ENCODE measurements at regions not wholly inside any gene's neighbourhood (a gene's known extent, or its start where the extent isn't known, plus 50 kb on each side); places are given as distances from the start of the nearest gene placed in this dataset.

- Histone ChIP-seq H3K4me3 (no peak overlapping the region), H3K27ac (no peak overlapping the region), H3K4me1 (no peaks in the 10 kb centered on the region), H3K27me3 (no peaks in the 10 kb centered on the region), H3K36me3 (replicated peaks in 1 of 2; ENCODE audit: insufficient read depth in 1 of 2, low read depth in 2 of 2) (no peaks in the 10 kb centered on the region), H3K9me3 (no peaks in the 10 kb centered on the region)
- intact Hi-C loops (cut with DNase I), result no loop called here
- TF ChIP-seq CTCF (IDR thresholded peaks at IDR 0.05) (no peak), POLR2A (IDR thresholded peaks at IDR 0.05) (no peak)
- no peak for ATAC-seq
- WGBS, 2 donors, result 41 to 68% methylated on average over 7 of the region's 7 CpGs
- no peak for DNase-seq
These were observed 299.3 kb upstream of the SALL1 start for GRCh38 chr16:51450376-51450775.

GRCh38 chr16:51449441-51449840 lies 298.4 kb upstream of the SALL1 start:
- 39 to 55% methylated on average over 8 of the region's 8 CpGs for WGBS, 2 donors
- no peak overlapping the region for H3K27ac ChIP-seq
- H3K4me3 ChIP-seq, result no peak overlapping the region
- DNase-seq, result no peak
- TF ChIP-seq POLR2A (IDR thresholded peaks at IDR 0.05) (no peak), CTCF (IDR thresholded peaks at IDR 0.05) (no peak)
- no peaks in the 10 kb centered on the region for H3K9me3 ChIP-seq
- no peaks in the 10 kb centered on the region for H3K4me1 ChIP-seq
- ATAC-seq, result no peak
- H3K27me3 ChIP-seq, result no peaks in the 10 kb centered on the region
- H3K36me3 ChIP-seq (replicated peaks in 1 of 2; ENCODE audit: insufficient read depth in 1 of 2, low read depth in 2 of 2), result no peaks in the 10 kb centered on the region
- intact Hi-C loops (cut with DNase I), result no loop called here

GRCh38 chr16:51445250-51445649 lies 294.2 kb upstream of the SALL1 start:
- no peaks in the 10 kb centered on the region for H3K4me1 ChIP-seq
- intact Hi-C loops (cut with DNase I), result no loop called here
- TF ChIP-seq POLR2A (IDR thresholded peaks at IDR 0.05) (no peak), CTCF (IDR thresholded peaks at IDR 0.05) (no peak)
- ATAC-seq (no peak), DNase-seq (no peak)
- no peaks in the 10 kb centered on the region for H3K36me3 ChIP-seq (replicated peaks in 1 of 2; ENCODE audit: insufficient read depth in 1 of 2, low read depth in 2 of 2)
- H3K27me3 ChIP-seq, result peaks cover 0 to 4% of the 10 kb centered on the region in 2 donors
- H3K27ac ChIP-seq, result no peak overlapping the region
- no peaks in the 10 kb centered on the region for H3K9me3 ChIP-seq
- 50 to 61% methylated on average over 4 of the region's 4 CpGs for WGBS, 2 donors
- H3K4me3 ChIP-seq, result no peak overlapping the region

GRCh38 chr16:51443934-51444333 lies 292.9 kb upstream of the SALL1 start:
- Histone ChIP-seq H3K9me3 (no peaks in the 10 kb centered on the region), H3K4me3 (no peak overlapping the region), H3K27me3 (peaks cover 0 to 4% of the 10 kb centered on the region in 2 donors), H3K27ac (no peak overlapping the region), H3K4me1 (no peaks in the 10 kb centered on the region), H3K36me3 (replicated peaks in 1 of 2; ENCODE audit: insufficient read depth in 1 of 2, low read depth in 2 of 2) (no peaks in the 10 kb centered on the region)
- 77 to 100% methylated on average over 1 of the region's 1 CpG for WGBS, 2 donors
- intact Hi-C loops (cut with DNase I), result no loop called here
- no peak for DNase-seq
- ATAC-seq, result no peak
- TF ChIP-seq POLR2A (IDR thresholded peaks at IDR 0.05) (no peak), CTCF (IDR thresholded peaks at IDR 0.05) (no peak)

- Histone ChIP-seq H3K9me3 (no peaks in the 10 kb centered on the region), H3K27ac (no peak overlapping the region), H3K4me1 (no peaks in the 10 kb centered on the region), H3K36me3 (replicated peaks in 1 of 2; ENCODE audit: insufficient read depth in 1 of 2, low read depth in 2 of 2) (no peaks in the 10 kb centered on the region), H3K4me3 (no peak overlapping the region), H3K27me3 (peaks cover 0 to 4% of the 10 kb centered on the region in 2 donors)
- no peak for DNase-seq
- no peak for ATAC-seq
- WGBS, 2 donors, result 52 to 61% methylated on average over 8 of the region's 8 CpGs
- TF ChIP-seq CTCF (IDR thresholded peaks at IDR 0.05) (no peak), POLR2A (IDR thresholded peaks at IDR 0.05) (no peak)
- intact Hi-C loops (cut with DNase I), result no loop called here
These were observed 291.2 kb upstream of the SALL1 start for GRCh38 chr16:51442141-51442870.
